ENCODE measurements at regions not wholly inside any gene's neighbourhood (a gene's known extent, or its start where the extent isn't known, plus 50 kb on each side); places are given as distances from the start of the nearest gene placed in this dataset.
"Not testable (repeated sequence)": the region's sequence is repeated elsewhere in the genome, so short reads cannot be mapped to it uniquely, and the experiment has no call there.

DNA sequence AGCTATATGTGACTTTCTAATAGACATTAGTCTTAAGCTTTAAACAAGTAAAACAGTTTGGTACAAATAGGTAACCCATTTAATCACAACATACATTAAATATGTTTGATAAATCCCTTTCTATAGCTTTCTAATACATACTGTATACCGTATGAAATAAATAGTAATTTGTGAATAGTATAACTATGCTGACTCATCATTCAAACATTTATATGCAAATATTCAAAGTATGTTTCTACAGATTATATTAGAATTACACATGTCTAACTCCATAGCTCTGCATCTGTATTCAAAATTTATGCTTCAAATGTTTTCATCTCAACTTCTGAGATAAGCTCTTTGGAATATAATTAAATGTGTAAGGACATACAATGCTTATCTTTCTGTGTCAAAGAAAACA lies 142.7 kb upstream of the ZNF804A start:
- intact Hi-C loops (cut with DNase I; ENCODE audit: low total_unique reads): no loop called here
- DNase-seq: no peak
- Histone ChIP-seq H3K36me3 (no peaks in the 10 kb centered on the region), H3K27me3 (no peaks in the 10 kb centered on the region), H3K9me3 (no peaks in the 10 kb centered on the region), H3K27ac (no peak overlapping the region), H3K4me1 (no peaks in the 10 kb centered on the region), H3K4me3 (no peak overlapping the region)
- no peak for TF ChIP-seq POLR2AphosphoS5 (IDR thresholded peaks at IDR 0.05)
- WGBS, 5 donors: 64 to 83% (median 72%) methylated on average over 1 of the region's 1 CpG

DNA sequence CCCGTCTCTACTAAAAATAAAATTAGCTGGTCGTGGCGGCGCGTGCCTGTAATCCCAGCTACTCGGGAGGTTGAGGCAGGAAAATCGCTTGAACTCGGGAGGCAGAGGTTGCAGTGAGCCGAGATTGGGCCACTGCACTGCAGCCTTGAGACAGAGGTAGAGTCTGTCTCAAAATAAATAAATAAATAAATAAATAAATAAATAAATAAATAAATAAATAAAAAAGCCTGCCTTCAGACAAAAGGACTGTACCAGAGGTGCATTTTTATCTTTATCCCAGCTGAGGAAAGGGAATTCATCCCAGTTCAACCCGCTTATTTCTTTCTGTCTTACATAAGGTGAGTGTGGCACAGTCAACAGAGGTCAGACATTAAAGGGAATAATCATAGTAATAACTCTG lies 141.6 kb upstream of the ZNF804A start:
- H3K27ac ChIP-seq; H3K9me3 ChIP-seq; H3K4me1 ChIP-seq; intact Hi-C loops (cut with DNase I; ENCODE audit: low total_unique reads); H3K27me3 ChIP-seq; H3K4me3 ChIP-seq; H3K36me3 ChIP-seq; DNase-seq: not testable (repeated sequence)
- 90 to 96% (median 94%) methylated on average over 10 of the region's 10 CpGs for WGBS, 5 donors

- WGBS, 5 donors: 17 to 38% (median 26%) methylated on average over 4 of the region's 4 CpGs
- peak in 1 of 2 donors; percentile 60 for DNase-seq
- Histone ChIP-seq H3K4me3 (no peak overlapping the region), H3K27ac (no peak overlapping the region), H3K27me3 (no peaks in the 10 kb centered on the region), H3K9me3 (no peaks in the 10 kb centered on the region), H3K36me3 (no peaks in the 10 kb centered on the region), H3K4me1 (no peaks in the 10 kb centered on the region)
- peak in 1 of 3 donors; percentile 34 for TF ChIP-seq POLR2AphosphoS5 (IDR thresholded peaks at IDR 0.05)
- TF ChIP-seq, protein P1, sequence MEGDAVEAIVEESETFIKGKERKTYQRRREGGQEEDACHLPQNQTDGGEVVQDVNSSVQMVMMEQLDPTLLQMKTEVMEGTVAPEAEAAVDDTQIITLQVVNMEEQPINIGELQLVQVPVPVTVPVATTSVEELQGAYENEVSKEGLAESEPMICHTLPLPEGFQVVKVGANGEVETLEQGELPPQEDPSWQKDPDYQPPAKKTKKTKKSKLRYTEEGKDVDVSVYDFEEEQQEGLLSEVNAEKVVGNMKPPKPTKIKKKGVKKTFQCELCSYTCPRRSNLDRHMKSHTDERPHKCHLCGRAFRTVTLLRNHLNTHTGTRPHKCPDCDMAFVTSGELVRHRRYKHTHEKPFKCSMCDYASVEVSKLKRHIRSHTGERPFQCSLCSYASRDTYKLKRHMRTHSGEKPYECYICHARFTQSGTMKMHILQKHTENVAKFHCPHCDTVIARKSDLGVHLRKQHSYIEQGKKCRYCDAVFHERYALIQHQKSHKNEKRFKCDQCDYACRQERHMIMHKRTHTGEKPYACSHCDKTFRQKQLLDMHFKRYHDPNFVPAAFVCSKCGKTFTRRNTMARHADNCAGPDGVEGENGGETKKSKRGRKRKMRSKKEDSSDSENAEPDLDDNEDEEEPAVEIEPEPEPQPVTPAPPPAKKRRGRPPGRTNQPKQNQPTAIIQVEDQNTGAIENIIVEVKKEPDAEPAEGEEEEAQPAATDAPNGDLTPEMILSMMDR (IDR thresholded peaks at IDR 0.05): no peak
- intact Hi-C loops (cut with DNase I; ENCODE audit: low total_unique reads): no loop called here
Measured at GRCh38 chr2:184463102-184463865, 135.0 kb upstream of the ZNF804A start.

GRCh38 chr2:184463866-184464248 lies 134.5 kb upstream of the ZNF804A start:
- Histone ChIP-seq H3K27me3 (no peaks in the 10 kb centered on the region), H3K9me3 (no peaks in the 10 kb centered on the region), H3K4me3 (no peak overlapping the region), H3K4me1 (no peaks in the 10 kb centered on the region), H3K36me3 (no peaks in the 10 kb centered on the region), H3K27ac (no peak overlapping the region)
- WGBS, 5 donors: 26 to 49% (median 45%) methylated on average over 1 of the region's 1 CpG
- no peak for DNase-seq
- intact Hi-C loops (cut with DNase I; ENCODE audit: low total_unique reads): no loop called here
- TF ChIP-seq POLR2AphosphoS5 (IDR thresholded peaks at IDR 0.05): no peak
- TF ChIP-seq POLR2A (IDR thresholded peaks at IDR 0.05): no peak
- no peak for TF ChIP-seq EP300 (IDR thresholded peaks at IDR 0.05)
- TF ChIP-seq, protein P1 (IDR thresholded peaks at IDR 0.05): no peak

- intact Hi-C loops (cut with DNase I; ENCODE audit: low total_unique reads): no loop called here
- Histone ChIP-seq H3K4me1 (no peaks in the 10 kb centered on the region), H3K4me3 (no peak overlapping the region), H3K36me3 (no peaks in the 10 kb centered on the region), H3K27ac (no peak overlapping the region), H3K27me3 (no peaks in the 10 kb centered on the region), H3K9me3 (no peaks in the 10 kb centered on the region)
- TF ChIP-seq EP300 (IDR thresholded peaks at IDR 0.05) (no peak), POLR2A (IDR thresholded peaks at IDR 0.05) (no peak), POLR2AphosphoS5 (IDR thresholded peaks at IDR 0.05) (no peak)
- TF ChIP-seq, protein P1 (IDR thresholded peaks at IDR 0.05): no peak
- WGBS, 5 donors: 49 to 69% (median 67%) methylated on average over 3 of the region's 3 CpGs
- no peak for DNase-seq
Measured at GRCh38 chr2:184468826-184469225, 129.5 kb upstream of the ZNF804A start.
